HCT116 (cell line): ENCODE measurements at regions not wholly inside any gene's neighbourhood (a gene's known extent, or its start where the extent isn't known, plus 50 kb on each side); places are given as distances from the start of the nearest gene placed in this dataset.
"Not testable (repeated sequence)": the region's sequence is repeated elsewhere in the genome, so short reads cannot be mapped to it uniquely, and the experiment has no call there.

Source experiments
- ATAC-seq: fragments of 200-7000 bp; cut with Tn5 transposase; 2 replicates; pipeline ENCODE4 v1.9.1; 2020; ENCODE audit warnings: mild to moderate bottlenecking, moderate library complexity
- BruUV-seq: library from RNA; stranded (reverse); fragments of 400-500 nt; replicated peaks from 2 replicates; lab custom pipeline; 2021; lab: Mats Ljungman, UMichigan
- CTCF ChIA-PET: fragments of 300-600 bp; sonication (Branson Sonifier 250); formaldehyde crosslinking; loops from one replicate; lab custom pipeline; 2021; ENCODE audit warnings: antibody characterized with exemption; lab: Charles Lee
- POLR2A ChIA-PET: fragments of 300-600, 350-600 bp; sonication (Branson Sonifier 250); formaldehyde crosslinking; loops from one replicate; lab custom pipeline; 2021; ENCODE audit warnings: antibody characterized with exemption; lab: Charles Lee
- RAD21 ChIA-PET, 2 experiments: fragments of 300-600 bp; sonication (Branson Sonifier 250); formaldehyde crosslinking; loops; one replicate each; lab custom pipeline; 2023; ENCODE audit warnings: low total read pairs in 2 of 2; ENCODE audit not compliant: uncharacterized antibody in 2 of 2, unreplicated experiment in 2 of 2, low non-redundant PET in 1 of 2; lab: Charles Lee
- DNase-seq: peaks from one replicate; pipeline ENCODE4 v3.0.0-alpha.2; 2010; ENCODE audit warnings: low read depth, low spot score
- H2AFZ ChIP-seq: fragments of 200-600 bp; shearing (Covaris generic), sonication (generic); 2 replicates; pipeline ENCODE4 v1.6.1; 2017; ENCODE audit warnings: low read depth, mixed run types, mixed read lengths, antibody characterized with exemption, low read length; ENCODE audit not compliant: poor library complexity, severe bottlenecking
- H3K27ac ChIP-seq: 2 replicates; pipeline ENCODE4 v1.5.1; 2012; ENCODE audit warnings: low read depth, low read length
- H3K27me3 ChIP-seq: fragments of 200-600 bp; sonication (generic); 2 replicates; pipeline ENCODE4 v1.6.1; 2016; ENCODE audit warnings: mixed run types, low read length, mixed read lengths; ENCODE audit not compliant: insufficient read depth
- H3K36me3 ChIP-seq, 2 experiments: fragments of 200-500 bp in 1 of 2; fragments of 200-600 bp in 1 of 2; sonication (Bioruptor generic) in 1 of 2; sonication (generic) in 1 of 2; 2 replicates each; pipeline versions ENCODE4 v1.5.1 to v1.6.1; 2014 to 2016; ENCODE audit warnings: low read length in 2 of 2, inconsistent platforms in 1 of 2, mixed read lengths in 1 of 2, mixed run types in 1 of 2; ENCODE audit not compliant: insufficient read depth in 2 of 2, control insufficient read depth in 1 of 2
- H3K4me1 ChIP-seq, 2 experiments: fragments of 200-600 bp in 1 of 2; sonication (generic) in 1 of 2; 2 replicates each; pipeline versions ENCODE4 v1.5.1 to v1.6.1; 2012 to 2017; ENCODE audit warnings: low read length in 2 of 2, inconsistent platforms in 1 of 2, mild to moderate bottlenecking in 1 of 2, mixed read lengths in 1 of 2, mixed run types in 1 of 2, moderate library complexity in 1 of 2; ENCODE audit not compliant: insufficient read depth in 2 of 2, control insufficient read depth in 1 of 2
- H3K4me2 ChIP-seq: fragments of 200-600 bp; sonication (generic); 2 replicates; pipeline ENCODE4 v1.6.1; 2017; ENCODE audit warnings: mixed run types, low read length, mixed read lengths
- H3K4me3 ChIP-seq, 2 experiments: fragments of 200-600 bp in 1 of 2; sonication (generic) in 1 of 2; replicated peaks in 1 of 2; 2 replicates each; pipeline ENCODE4 v1.5.1; 2011 to 2016; ENCODE audit warnings: low read length in 2 of 2, control low read depth in 1 of 2, low read depth in 1 of 2, mild to moderate bottlenecking in 1 of 2, mixed read lengths in 1 of 2, mixed run types in 1 of 2
- H3K79me2 ChIP-seq: fragments of 200-600 bp; sonication (generic); 2 replicates; pipeline ENCODE4 v1.6.1; 2017; ENCODE audit warnings: mild to moderate bottlenecking, mixed run types, low read length, moderate library complexity, mixed read lengths; ENCODE audit not compliant: insufficient read depth
- H3K9ac ChIP-seq: fragments of 200-600 bp; sonication (generic); 2 replicates; pipeline ENCODE4 v1.6.1; 2016; ENCODE audit warnings: low read length, mixed read lengths
- H3K9me2 ChIP-seq: fragments of 200-600 bp; sonication (generic), shearing (Covaris generic); 2 replicates; pipeline ENCODE4 v1.6.1; 2017; ENCODE audit warnings: mixed run types, mild to moderate bottlenecking, moderate library complexity; ENCODE audit not compliant: insufficient read depth
- H3K9me3 ChIP-seq, 2 experiments: fragments of 200-500 bp in 1 of 2; fragments of 200-600 bp in 1 of 2; sonication (Bioruptor generic) in 1 of 2; sonication (generic) in 1 of 2; 2 replicates each; pipeline ENCODE4 v1.6.1; 2014 to 2017; ENCODE audit warnings: low read length in 2 of 2, mixed read lengths in 2 of 2, inconsistent platforms in 1 of 2, low read depth in 1 of 2, mild to moderate bottlenecking in 1 of 2, mixed run types in 1 of 2, moderate library complexity in 1 of 2; ENCODE audit not compliant: control insufficient read depth in 1 of 2, insufficient read depth in 1 of 2
- H4K20me1 ChIP-seq: fragments of 200-600 bp; sonication (generic), shearing (Covaris generic); 2 replicates; pipeline ENCODE4 v1.6.1; 2017; ENCODE audit warnings: mixed run types, mild to moderate bottlenecking, moderate library complexity; ENCODE audit not compliant: insufficient read depth
- RAD21 ChIP-seq: IDR thresholded peaks from 2 replicates; pipeline ENCODE4 v1.6.1; 2012; ENCODE audit warnings: low read depth, mild to moderate bottlenecking
- intact Hi-C: fragments of 100-400 bp; cut with micrococcal nuclease; formaldehyde crosslinking; loops from 2 replicates; pipeline ENCODE4 v1.10.0; 2022

GRCh38 chr1:206361978-206362543 is 108.2 kb upstream of the IKBKE start:
- H3K9ac ChIP-seq, RAD21 ChIA-PET, H3K9me2 ChIP-seq, H3K27me3 ChIP-seq, POLR2A ChIA-PET: not testable (repeated sequence)
- TF ChIP-seq RAD21, result peak; percentile 17; the same call in 1 of the 2 replicates
- TF ChIP-seq, all 23 proteins: peak for 1; not testable (repeated sequence) for 22
- H3K79me2 ChIP-seq, H2AFZ ChIP-seq, H3K36me3 ChIP-seq, BruUV-seq, intact Hi-C loops, H3K4me2 ChIP-seq, CTCF ChIA-PET, H4K20me1 ChIP-seq, H3K27ac ChIP-seq, H3K9me3 ChIP-seq, DNase-seq, H3K4me3 ChIP-seq: not testable (repeated sequence)
- H3K4me1 ChIP-seq, result peaks cover 4 to 11% of the 10 kb centered on the region in 2 experiments; a peak in 2 of 4 replicates
- peak; percentile 41 for ATAC-seq

GRCh38 chr1:206362994-206363393 is 107.3 kb upstream of the IKBKE start:
- DNase-seq, H3K4me1 ChIP-seq, H3K4me2 ChIP-seq, BruUV-seq, H4K20me1 ChIP-seq, H3K27me3 ChIP-seq, H3K79me2 ChIP-seq, H3K36me3 ChIP-seq, H3K4me3 ChIP-seq, POLR2A ChIA-PET, H3K27ac ChIP-seq, H3K9me2 ChIP-seq, H3K9ac ChIP-seq, ATAC-seq, CTCF ChIA-PET, H2AFZ ChIP-seq, intact Hi-C loops, H3K9me3 ChIP-seq, RAD21 ChIA-PET: not testable (repeated sequence)

GRCh38 chr1:206365271-206365670 is 105.0 kb upstream of the IKBKE start:
- intact Hi-C loops, RAD21 ChIA-PET, H3K9me3 ChIP-seq, BruUV-seq, H3K4me3 ChIP-seq, H3K4me1 ChIP-seq, ATAC-seq, H3K27me3 ChIP-seq, DNase-seq, H3K79me2 ChIP-seq, H4K20me1 ChIP-seq, H3K36me3 ChIP-seq, H3K9ac ChIP-seq, CTCF ChIA-PET, H2AFZ ChIP-seq, H3K9me2 ChIP-seq, POLR2A ChIA-PET, H3K27ac ChIP-seq, H3K4me2 ChIP-seq: not testable (repeated sequence)

GRCh38 chr1:206366131-206366530 is 104.1 kb upstream of the IKBKE start:
- H3K9me3 ChIP-seq, H3K27me3 ChIP-seq, RAD21 ChIA-PET, H4K20me1 ChIP-seq, H3K9ac ChIP-seq, POLR2A ChIA-PET, BruUV-seq, H3K9me2 ChIP-seq, H3K36me3 ChIP-seq, H3K4me1 ChIP-seq, H3K4me3 ChIP-seq, H3K79me2 ChIP-seq, H2AFZ ChIP-seq, H3K27ac ChIP-seq, DNase-seq, intact Hi-C loops, CTCF ChIA-PET, H3K4me2 ChIP-seq: not testable (repeated sequence)
- ATAC-seq, result peak; percentile 27; the same call in 1 of the 2 replicates
